ENCODE measurements at regions not wholly inside any gene's neighbourhood (a gene's known extent, or its start where the extent isn't known, plus 50 kb on each side); places are given as distances from the start of the nearest gene placed in this dataset.

- no peak for DNase-seq (ENCODE audit: low read depth in 2 of 2, low spot score in 1 of 2)
Measured at GRCh38 chr2:133666621-133667020, 98.4 kb upstream of the NCKAP5 start.

- DNase-seq (ENCODE audit: low read depth in 2 of 2, low spot score in 1 of 2), result no peak
Measured at GRCh38 chr2:133667085-133667484, 98.8 kb upstream of the NCKAP5 start.

DNA sequence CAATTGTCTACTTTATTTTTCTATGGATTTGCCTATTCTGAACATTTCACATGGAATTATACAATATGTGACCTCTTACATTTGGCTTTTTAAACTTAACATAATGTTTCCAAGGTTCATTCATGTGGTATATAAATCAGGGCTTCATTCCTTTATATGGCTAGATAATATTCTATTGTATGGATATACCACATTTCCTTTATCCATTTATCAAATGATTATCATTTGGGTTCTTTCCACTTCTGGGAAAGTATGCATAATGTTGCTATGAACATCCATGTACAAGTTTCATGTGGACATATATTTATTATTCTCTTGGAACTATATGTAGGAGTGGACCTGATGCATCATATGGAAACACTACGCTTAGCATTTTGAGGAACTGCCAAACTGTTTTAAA is 99.7 kb upstream of the NCKAP5 start:
- DNase-seq (ENCODE audit: low read depth in 2 of 2, low spot score in 1 of 2), result no peak

DNA sequence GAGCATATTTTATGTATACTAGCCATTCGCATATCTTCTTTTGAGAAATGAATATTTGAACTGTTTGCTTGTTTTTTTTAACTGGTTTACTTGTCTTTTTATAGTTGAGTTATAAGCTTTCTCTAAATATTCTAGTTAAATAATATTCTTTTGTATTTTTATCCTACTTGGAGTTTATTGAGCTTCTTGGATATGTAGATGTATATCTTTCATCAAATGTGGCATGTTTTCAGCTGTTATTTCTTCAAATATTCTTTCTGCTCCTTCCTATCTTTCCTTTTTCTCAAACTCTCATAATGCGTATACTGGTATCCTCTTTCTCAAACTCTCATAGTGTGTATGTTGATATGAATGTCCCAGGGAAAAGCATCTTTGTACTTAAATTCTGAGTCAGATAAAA is 100.3 kb upstream of the NCKAP5 start:
- no peak for DNase-seq (ENCODE audit: low read depth in 2 of 2, low spot score in 1 of 2)

- DNase-seq (ENCODE audit: low read depth in 2 of 2, low spot score in 1 of 2), result no peak
Measured at GRCh38 chr2:133673305-133673905, 105.1 kb upstream of the NCKAP5 start.

GRCh38 chr2:133674066-133674432 is 105.8 kb upstream of the NCKAP5 start:
- no peak for DNase-seq (ENCODE audit: low read depth in 2 of 2, low spot score in 1 of 2)

GRCh38 chr2:133674433-133675331 is 106.4 kb upstream of the NCKAP5 start:
- no peak for DNase-seq (ENCODE audit: low read depth in 2 of 2, low spot score in 1 of 2)

GRCh38 chr2:133676392-133677130 is 108.3 kb upstream of the NCKAP5 start:
- DNase-seq (ENCODE audit: low read depth in 2 of 2, low spot score in 1 of 2), result no peak

DNA sequence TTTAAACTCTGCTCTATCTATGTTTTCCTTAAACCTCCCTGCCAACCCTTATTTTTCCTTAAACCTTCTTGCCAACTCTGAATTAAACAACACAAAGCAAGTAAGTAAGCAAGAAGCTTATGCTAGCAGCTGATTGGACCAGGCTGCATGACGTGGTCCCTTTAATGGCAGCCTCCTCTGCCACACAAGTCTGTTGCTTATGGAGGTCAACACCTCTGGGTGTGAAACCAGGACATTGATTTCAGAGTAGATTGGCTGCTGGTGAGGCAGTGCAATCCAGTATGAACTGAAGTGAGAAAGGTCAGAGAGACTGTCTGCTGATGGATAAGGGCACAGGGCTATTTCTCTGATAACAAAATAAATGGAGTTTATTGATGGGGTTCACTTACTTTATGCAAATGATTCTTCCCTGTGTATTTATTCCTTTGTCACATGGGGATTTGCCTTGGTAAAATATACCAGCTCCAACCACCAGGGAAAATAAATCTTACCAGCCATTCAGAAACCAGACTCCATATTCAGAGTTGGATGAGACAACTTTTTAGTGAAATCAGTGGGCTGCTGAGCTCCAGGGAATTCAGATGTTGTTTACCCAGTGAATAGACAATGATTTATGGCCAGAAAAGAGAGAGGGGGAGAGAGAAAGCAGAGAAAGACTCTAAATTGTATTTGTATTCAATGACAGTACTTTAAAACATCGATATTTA is 112.2 kb upstream of the NCKAP5 start:
- no peak for DNase-seq (ENCODE audit: low read depth in 2 of 2, low spot score in 1 of 2)

GRCh38 chr2:133682347-133682746 is 114.1 kb upstream of the NCKAP5 start:
- DNase-seq (ENCODE audit: low read depth in 2 of 2, low spot score in 1 of 2), result no peak

DNA sequence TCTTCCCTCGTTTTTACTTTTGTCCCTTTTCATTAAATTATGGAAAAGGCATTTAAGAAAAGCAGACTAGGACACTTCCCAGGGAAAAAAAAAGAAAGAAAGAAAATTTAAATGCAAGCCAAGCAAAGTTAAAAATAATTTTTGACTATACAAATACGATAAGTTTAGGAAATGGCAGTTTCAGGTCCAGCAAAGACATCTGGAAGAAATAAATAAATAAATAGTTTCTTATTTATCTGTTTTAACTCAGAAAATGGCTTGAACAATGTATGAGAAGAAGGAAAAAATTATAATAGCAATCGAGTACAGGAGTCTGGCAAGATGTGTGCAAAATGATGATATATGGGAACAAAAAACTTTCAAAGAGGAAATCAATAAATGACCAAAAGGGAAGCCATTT is 114.6 kb upstream of the NCKAP5 start:
- DNase-seq (ENCODE audit: low read depth in 2 of 2, low spot score in 1 of 2), result no peak

- no peak for DNase-seq (ENCODE audit: low read depth in 2 of 2, low spot score in 1 of 2)
Measured at GRCh38 chr2:133685636-133686215, 117.5 kb upstream of the NCKAP5 start.

DNA sequence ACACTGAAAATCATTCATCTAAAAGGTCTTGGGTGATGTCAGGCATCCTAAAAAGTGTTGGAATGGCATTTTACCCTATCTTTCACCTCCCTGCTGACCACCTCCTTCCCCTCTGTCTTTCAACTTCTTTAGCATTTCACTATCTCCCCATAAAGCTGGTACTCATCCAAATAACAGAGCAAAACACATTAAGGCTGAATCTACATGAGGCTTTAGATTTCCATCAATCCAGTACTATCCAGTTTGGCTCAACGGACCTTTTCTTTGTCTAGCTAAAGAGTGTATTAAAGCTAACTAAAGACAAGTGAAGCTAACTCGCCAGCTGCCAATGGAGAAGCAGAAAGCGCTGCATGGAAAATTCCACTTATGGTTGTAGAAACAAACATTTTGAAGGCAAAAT is 122.5 kb upstream of the NCKAP5 start:
- no peak for DNase-seq (ENCODE audit: low read depth in 2 of 2, low spot score in 1 of 2)

DNA sequence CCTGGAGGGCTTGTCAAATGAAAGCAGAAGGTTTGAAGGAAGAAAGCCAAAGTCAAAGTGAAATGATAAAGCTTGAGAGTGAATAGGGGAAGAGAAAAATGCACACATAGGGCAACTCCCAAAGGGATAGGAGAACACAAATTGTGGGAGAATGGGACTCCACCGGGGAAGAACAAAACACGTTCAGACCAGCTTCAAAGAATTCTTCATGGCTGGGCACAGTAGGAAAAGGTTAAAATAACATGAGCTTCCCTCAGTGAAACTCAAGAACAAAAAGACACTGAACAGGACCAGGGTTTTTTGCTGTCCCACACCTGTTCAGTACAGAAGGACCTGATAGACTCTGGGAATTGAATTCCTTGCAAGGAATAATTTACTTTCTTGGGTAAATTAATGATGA is 123.1 kb upstream of the NCKAP5 start:
- DNase-seq (ENCODE audit: low read depth in 2 of 2, low spot score in 1 of 2), result no peak

DNA sequence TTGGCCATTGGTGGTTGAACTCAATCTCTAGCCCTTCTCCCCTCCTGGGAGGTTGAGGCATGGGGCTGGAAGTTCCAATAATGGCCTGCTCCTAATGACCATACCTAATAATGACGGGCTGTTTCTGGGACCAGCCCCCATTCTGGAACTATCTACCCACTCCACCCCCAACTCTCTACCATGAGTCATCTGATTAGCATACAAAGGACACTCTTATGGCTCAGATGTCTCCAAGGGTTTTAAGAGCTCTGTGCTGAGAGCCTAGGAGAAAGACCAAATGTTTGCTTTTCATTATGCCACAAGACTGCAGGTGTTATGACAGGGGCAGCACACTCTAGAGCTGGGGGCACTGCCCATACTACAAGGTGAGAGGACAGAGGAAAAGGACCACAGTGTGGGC is 137.0 kb upstream of the NCKAP5 start:
- DNase-seq (ENCODE audit: low read depth in 2 of 2, low spot score in 1 of 2), result no peak

DNA sequence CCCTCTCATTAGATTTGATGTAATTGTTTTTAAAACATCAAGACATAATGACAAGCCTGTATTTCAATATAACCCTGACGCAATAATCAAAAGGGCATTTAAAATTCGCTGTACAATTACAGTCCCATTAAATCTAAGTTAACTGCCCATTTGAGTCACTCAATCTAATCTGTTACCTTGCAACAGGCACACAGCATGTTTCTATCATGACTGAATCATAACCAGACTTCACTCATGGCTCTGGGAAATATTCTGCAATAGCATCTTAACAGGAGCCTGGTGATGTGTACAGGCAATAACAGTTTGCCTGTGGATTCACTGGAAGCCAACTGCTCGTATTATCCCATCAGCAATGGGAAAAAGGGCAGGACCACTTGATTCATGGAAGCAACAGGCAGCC is 142.3 kb upstream of the NCKAP5 start:
- DNase-seq (ENCODE audit: low read depth in 2 of 2, low spot score in 1 of 2), result no peak

DNA sequence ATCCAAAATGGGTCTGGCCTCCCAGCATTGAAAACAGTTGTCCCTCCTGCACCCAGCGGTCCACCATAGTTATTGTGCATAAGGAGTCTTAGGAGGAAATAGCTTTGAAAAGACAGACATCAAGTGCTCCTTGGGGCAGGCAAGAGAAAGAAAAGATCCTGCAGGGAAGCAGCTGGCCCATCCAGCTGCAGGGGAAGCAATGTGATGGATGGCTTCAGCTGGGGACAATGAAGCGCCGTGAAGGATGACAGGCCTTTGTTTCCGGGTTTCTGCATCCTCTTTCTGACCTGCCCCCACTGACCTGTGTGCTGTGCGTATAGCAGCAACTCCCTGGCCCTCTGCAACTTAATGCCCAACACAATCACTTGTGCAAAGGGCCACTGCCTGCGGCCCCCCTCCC is 142.9 kb upstream of the NCKAP5 start:
- DNase-seq (ENCODE audit: low read depth in 2 of 2, low spot score in 1 of 2), result no peak

- DNase-seq (ENCODE audit: low read depth in 2 of 2, low spot score in 1 of 2), result no peak
Measured at GRCh38 chr2:133711806-133712205, 143.5 kb upstream of the NCKAP5 start.

DNA sequence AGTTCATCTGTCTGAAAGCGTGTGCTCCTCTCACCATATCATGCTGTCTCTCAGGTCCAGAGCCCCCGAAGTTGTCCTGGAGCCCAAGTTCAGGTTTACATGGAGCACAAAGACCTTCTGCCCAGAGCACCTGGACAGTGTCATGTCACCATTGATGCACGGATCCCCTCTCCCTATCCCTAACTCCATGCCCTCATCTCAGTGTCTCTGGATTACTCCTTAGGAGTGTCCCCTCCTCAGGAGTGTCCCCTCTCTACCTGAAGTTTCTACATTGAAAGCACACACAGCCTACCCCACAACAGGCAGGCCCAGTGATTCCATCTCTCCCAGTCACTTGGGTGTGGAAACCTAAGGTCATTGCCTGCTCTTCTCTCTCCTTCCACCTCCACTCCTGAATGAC is 144.1 kb upstream of the NCKAP5 start:
- DNase-seq (ENCODE audit: low read depth in 2 of 2, low spot score in 1 of 2), result no peak

DNA sequence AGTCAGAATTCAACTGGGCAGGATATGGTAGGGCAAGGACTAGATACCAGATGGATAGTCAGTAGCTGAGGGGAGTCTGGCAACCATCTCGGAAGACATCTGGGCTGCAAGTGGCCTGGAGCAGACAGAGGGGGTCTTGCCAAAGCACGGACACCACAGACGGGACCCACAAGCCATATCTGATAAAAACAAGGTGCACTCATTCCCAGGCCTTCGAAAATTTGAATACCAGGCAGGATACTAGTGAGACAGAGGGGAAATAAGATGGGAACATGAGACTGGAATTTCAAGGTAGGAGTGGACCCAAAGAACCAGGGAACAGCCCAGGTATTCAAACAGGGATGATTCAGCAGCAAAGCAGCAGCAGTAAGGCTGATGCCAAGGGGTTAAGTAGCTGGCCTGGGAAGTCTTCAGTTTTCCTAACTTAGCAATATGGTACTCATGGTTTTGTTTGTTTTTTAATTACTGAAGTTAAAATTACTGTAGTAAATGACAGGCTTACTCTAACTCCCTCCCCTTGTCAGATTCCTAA is 144.9 kb upstream of the NCKAP5 start:
- DNase-seq (ENCODE audit: low read depth in 2 of 2, low spot score in 1 of 2), result no peak

DNA sequence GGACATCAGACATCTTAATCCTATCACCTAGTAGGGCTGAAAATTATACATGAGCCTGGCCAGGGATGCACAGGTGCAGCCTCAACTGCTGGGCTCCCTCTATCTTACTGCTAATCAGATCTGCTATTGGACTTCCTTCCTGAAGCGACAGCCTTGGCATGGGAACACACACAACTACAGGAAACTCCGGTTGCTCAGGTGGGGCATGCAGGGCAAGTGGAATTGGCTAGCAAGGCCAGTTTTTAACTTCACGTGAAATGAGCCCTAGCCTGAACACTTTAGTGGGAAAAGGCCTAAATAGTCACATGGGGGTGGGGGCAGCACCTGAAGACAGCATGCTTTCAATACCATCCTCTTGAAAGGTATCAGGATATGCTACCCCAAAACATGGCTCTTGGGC is 147.9 kb upstream of the NCKAP5 start:
- no peak for DNase-seq (ENCODE audit: low read depth in 2 of 2, low spot score in 1 of 2)

Data from stimulated activated CD8-positive, alpha-beta memory T cell treated with anti-CD3 and anti-CD28 coated beads, Interleukin-4, amount 100 ng/mL, for 1 hour (primary cell).